ENCODE measurements at regions not wholly inside any gene's neighbourhood (a gene's known extent, or its start where the extent isn't known, plus 50 kb on each side); places are given as distances from the start of the nearest gene placed in this dataset.

- TF ChIP-seq POLR2A (IDR thresholded peaks at IDR 0.05) (no peak), CTCF (IDR thresholded peaks at IDR 0.05) (no peak), POLR2AphosphoS5 (IDR thresholded peaks at IDR 0.05; ENCODE audit: insufficient read depth in 1 of 2, low read depth in 1 of 2) (no peak)
Measured at GRCh38 chr1:232707142-232707541, 77.2 kb upstream of the SIPA1L2 start.

All from vagina (tissue), 2 donors.